ENCODE measurements at regions not wholly inside any gene's neighbourhood (a gene's known extent, or its start where the extent isn't known, plus 50 kb on each side); places are given as distances from the start of the nearest gene placed in this dataset.

DNA sequence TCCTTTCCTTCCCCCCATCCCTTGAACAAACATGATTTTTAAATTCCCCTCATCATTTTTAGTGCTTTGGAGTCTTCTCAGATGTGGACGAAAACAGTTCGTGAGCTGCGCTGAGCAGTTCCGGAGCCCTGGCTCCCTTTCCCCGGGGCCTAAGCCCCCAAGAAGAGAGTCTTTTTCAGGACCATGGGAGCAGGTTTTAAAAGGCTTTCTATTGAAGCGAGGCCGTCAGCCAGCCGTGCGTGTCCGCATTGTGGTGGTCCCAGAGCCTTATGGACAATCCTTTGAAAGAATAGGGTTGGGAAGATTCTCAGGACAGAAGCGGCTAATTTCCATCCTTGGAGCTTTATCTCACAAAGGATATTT, 290.7 kb downstream of the SOX11 start:
- no peaks in the 10 kb centered on the region; the same call in 1 of the 2 replicates for H3K4me1 ChIP-seq (ENCODE audit: control insufficient read depth, insufficient read depth, low read length)
- no peaks in the 10 kb centered on the region; the same call in 1 of the 2 replicates for H3K27me3 ChIP-seq (ENCODE audit: control insufficient read depth, insufficient read depth, low read length)

DNA sequence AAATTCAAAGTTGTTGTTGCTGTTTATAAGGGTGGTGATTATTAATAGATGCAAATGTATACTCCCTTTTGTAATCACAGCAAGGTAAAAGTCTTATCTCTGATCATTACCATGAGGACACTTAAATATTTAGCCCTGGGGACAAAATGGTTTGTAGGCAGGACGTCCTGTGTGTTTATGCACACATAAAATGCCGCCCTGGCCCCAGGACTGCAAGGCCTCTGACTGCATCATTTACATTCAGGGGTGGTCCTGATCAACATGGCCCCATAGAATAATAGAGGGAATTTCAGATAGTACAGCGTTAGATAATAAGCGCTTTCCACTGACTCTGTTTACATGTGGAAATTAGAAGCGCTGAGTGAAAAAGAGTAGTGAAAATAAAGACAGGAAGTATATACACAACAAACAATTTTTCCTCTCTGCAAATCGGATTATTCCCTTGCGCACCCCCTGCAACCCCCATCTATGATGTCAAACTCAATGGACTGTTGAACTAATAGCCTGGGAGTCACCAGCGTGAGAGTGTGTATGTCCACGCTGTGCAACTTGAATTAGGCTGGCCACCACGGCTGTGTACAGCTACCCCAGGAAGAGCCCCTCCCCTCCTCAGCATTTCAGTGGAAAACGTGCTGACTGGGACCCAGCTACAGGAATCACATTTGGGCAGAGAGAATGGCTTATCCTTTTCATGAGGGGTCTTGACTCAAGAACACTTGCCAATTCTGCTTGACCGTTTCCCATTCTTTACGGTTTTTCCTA, 291.5 kb downstream of the SOX11 start:
- no peak for ATAC-seq
- Histone ChIP-seq H3K36me3 (ENCODE audit: control insufficient read depth, insufficient read depth, low read length) (no peaks in the 10 kb centered on the region), H3K27ac (ENCODE audit: low read length) (no peak overlapping the region), H3K27me3 (ENCODE audit: control insufficient read depth, insufficient read depth, low read length) (no peaks in the 10 kb centered on the region; the same call in 1 of the 2 replicates), H3K4me3 (ENCODE audit: low read depth in 2 of 2, low read length in 2 of 2) (no peak overlapping the region), H3K9me3 (ENCODE audit: control insufficient read depth, insufficient read depth, low read depth, low read length) (no peaks in the 10 kb centered on the region), H3K4me1 (ENCODE audit: control insufficient read depth, insufficient read depth, low read length) (no peaks in the 10 kb centered on the region; the same call in 1 of the 2 replicates)
- ChIA-PET POLR2A (no interaction called here), CTCF (no interaction called here)
- TF ChIP-seq, protein P1, sequence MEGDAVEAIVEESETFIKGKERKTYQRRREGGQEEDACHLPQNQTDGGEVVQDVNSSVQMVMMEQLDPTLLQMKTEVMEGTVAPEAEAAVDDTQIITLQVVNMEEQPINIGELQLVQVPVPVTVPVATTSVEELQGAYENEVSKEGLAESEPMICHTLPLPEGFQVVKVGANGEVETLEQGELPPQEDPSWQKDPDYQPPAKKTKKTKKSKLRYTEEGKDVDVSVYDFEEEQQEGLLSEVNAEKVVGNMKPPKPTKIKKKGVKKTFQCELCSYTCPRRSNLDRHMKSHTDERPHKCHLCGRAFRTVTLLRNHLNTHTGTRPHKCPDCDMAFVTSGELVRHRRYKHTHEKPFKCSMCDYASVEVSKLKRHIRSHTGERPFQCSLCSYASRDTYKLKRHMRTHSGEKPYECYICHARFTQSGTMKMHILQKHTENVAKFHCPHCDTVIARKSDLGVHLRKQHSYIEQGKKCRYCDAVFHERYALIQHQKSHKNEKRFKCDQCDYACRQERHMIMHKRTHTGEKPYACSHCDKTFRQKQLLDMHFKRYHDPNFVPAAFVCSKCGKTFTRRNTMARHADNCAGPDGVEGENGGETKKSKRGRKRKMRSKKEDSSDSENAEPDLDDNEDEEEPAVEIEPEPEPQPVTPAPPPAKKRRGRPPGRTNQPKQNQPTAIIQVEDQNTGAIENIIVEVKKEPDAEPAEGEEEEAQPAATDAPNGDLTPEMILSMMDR (IDR thresholded peaks at IDR 0.05): no peak
- TF ChIP-seq, protein P2, sequence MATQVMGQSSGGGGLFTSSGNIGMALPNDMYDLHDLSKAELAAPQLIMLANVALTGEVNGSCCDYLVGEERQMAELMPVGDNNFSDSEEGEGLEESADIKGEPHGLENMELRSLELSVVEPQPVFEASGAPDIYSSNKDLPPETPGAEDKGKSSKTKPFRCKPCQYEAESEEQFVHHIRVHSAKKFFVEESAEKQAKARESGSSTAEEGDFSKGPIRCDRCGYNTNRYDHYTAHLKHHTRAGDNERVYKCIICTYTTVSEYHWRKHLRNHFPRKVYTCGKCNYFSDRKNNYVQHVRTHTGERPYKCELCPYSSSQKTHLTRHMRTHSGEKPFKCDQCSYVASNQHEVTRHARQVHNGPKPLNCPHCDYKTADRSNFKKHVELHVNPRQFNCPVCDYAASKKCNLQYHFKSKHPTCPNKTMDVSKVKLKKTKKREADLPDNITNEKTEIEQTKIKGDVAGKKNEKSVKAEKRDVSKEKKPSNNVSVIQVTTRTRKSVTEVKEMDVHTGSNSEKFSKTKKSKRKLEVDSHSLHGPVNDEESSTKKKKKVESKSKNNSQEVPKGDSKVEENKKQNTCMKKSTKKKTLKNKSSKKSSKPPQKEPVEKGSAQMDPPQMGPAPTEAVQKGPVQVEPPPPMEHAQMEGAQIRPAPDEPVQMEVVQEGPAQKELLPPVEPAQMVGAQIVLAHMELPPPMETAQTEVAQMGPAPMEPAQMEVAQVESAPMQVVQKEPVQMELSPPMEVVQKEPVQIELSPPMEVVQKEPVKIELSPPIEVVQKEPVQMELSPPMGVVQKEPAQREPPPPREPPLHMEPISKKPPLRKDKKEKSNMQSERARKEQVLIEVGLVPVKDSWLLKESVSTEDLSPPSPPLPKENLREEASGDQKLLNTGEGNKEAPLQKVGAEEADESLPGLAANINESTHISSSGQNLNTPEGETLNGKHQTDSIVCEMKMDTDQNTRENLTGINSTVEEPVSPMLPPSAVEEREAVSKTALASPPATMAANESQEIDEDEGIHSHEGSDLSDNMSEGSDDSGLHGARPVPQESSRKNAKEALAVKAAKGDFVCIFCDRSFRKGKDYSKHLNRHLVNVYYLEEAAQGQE (IDR thresholded peaks at IDR 0.05; ENCODE audit: insufficient read depth in 1 of 2, low read depth in 2 of 2, low read length in 1 of 2): no peak
- TF ChIP-seq TCF7L2 (IDR thresholded peaks at IDR 0.05; ENCODE audit: low read depth, low read length): no peak
- intact Hi-C loops (cut with micrococcal nuclease; ENCODE audit: unreplicated experiment): no loop called here
- BruUV-seq (replicated peaks): no TSS peak
- in situ Hi-C loops (cut with HindIII; ENCODE audit: low pct_unique_long_range_greater_than_20kb, low sequenced_read_pairs): no loop called here
- DNase-seq (ENCODE audit: low read depth, low spot score): no peak

More for the DNA sequence above, 290.7 kb downstream of the SOX11 start:
- ChIA-PET CTCF (no interaction called here), POLR2A (no interaction called here)
- no peaks in the 10 kb centered on the region for H3K36me3 ChIP-seq (ENCODE audit: control insufficient read depth, insufficient read depth, low read length)
- H3K9me3 ChIP-seq (ENCODE audit: control insufficient read depth, insufficient read depth, low read depth, low read length): no peaks in the 10 kb centered on the region
- ATAC-seq (no peak), DNase-seq (ENCODE audit: low read depth, low spot score) (no peak)
- in situ Hi-C loops (cut with HindIII; ENCODE audit: low pct_unique_long_range_greater_than_20kb, low sequenced_read_pairs) (no loop called here), intact Hi-C loops (cut with micrococcal nuclease; ENCODE audit: unreplicated experiment) (no loop called here)
- BruUV-seq (replicated peaks): no TSS peak
- H3K4me3 ChIP-seq (ENCODE audit: low read depth in 2 of 2, low read length in 2 of 2): no peak overlapping the region
- TF ChIP-seq SIN3A (IDR thresholded peaks at IDR 0.05; ENCODE audit: borderline replicate concordance, insufficient read depth, low read depth, low read length): no peak
- H3K27ac ChIP-seq (ENCODE audit: low read length): no peak overlapping the region

DNA sequence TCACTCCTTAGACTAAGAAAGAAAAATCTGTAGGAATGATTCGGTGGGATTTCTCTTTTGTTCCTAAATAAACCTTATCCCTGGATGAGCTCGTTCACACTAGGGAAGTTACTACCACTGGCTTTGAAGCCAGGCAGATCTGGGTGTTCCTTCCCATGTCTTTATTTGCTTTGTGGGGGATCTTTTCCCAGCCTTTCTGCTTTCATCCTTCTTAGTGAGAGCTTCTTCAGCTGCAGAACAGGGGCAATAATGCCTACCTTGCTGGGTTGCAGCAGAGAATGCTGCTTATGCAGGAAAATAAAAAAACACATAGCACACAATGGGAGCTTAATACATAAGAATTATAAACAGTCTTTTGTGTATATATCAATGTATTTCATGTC, 292.1 kb downstream of the SOX11 start:
- Histone ChIP-seq H3K4me3 (ENCODE audit: low read depth in 2 of 2, low read length in 2 of 2) (no peak overlapping the region), H3K36me3 (ENCODE audit: control insufficient read depth, insufficient read depth, low read length) (no peaks in the 10 kb centered on the region), H3K9me3 (ENCODE audit: control insufficient read depth, insufficient read depth, low read depth, low read length) (no peaks in the 10 kb centered on the region), H3K4me1 (ENCODE audit: control insufficient read depth, insufficient read depth, low read length) (no peaks in the 10 kb centered on the region; the same call in 1 of the 2 replicates), H3K27me3 (ENCODE audit: control insufficient read depth, insufficient read depth, low read length) (no peaks in the 10 kb centered on the region; the same call in 1 of the 2 replicates), H3K27ac (ENCODE audit: low read length) (no peak overlapping the region)
- BruUV-seq (replicated peaks): no TSS peak
- intact Hi-C loops (cut with micrococcal nuclease; ENCODE audit: unreplicated experiment) (no loop called here), in situ Hi-C loops (cut with HindIII; ENCODE audit: low pct_unique_long_range_greater_than_20kb, low sequenced_read_pairs) (no loop called here)
- DNase-seq (ENCODE audit: low read depth, low spot score): no peak
- no peak for ATAC-seq
- TF ChIP-seq TCF7L2 (IDR thresholded peaks at IDR 0.05; ENCODE audit: low read depth, low read length): no peak
- TF ChIP-seq, protein P2 (IDR thresholded peaks at IDR 0.05; ENCODE audit: insufficient read depth in 1 of 2, low read depth in 2 of 2, low read length in 1 of 2): no peak
- TF ChIP-seq POLR2AphosphoS5 (IDR thresholded peaks at IDR 0.05; ENCODE audit: low read depth, low read length): no peak
- TF ChIP-seq SIN3A (IDR thresholded peaks at IDR 0.05; ENCODE audit: borderline replicate concordance, insufficient read depth, low read depth, low read length): no peak
- TF ChIP-seq, protein P1 (IDR thresholded peaks at IDR 0.05): no peak
- POLR2A ChIA-PET: no interaction called here
- CTCF ChIA-PET: no interaction called here
